Endothelial cell (in vitro differentiated cells): ENCODE measurements at regions not wholly inside any gene's neighbourhood (a gene's known extent, or its start where the extent isn't known, plus 50 kb on each side); places are given as distances from the start of the nearest gene placed in this dataset.

Experiments
- DNase-seq: peaks from one replicate; pipeline ENCODE4 v3.0.0; 2021; ENCODE audit warnings: low spot score
- H3K27ac Mint-ChIP-seq: one replicate; pipeline ENCODE4 v1.8.0; 2021; ENCODE audit warnings: mixed read lengths, inconsistent platforms; ENCODE audit not compliant: unreplicated experiment
- H3K27me3 Mint-ChIP-seq: one replicate; pipeline ENCODE4 v1.8.0; 2021; ENCODE audit warnings: mild to moderate bottlenecking, moderate library complexity, mixed read lengths, inconsistent platforms; ENCODE audit not compliant: unreplicated experiment
- H3K36me3 Mint-ChIP-seq: one replicate; pipeline ENCODE4 v1.8.0; 2021; ENCODE audit warnings: mild to moderate bottlenecking, low read depth, mixed read lengths, inconsistent platforms; ENCODE audit not compliant: unreplicated experiment
- H3K4me1 Mint-ChIP-seq: one replicate; pipeline ENCODE4 v1.8.0; 2021; ENCODE audit warnings: mild to moderate bottlenecking, mixed read lengths, inconsistent platforms; ENCODE audit not compliant: unreplicated experiment
- H3K4me3 Mint-ChIP-seq: one replicate; pipeline ENCODE4 v1.8.0; 2021; ENCODE audit warnings: mild to moderate bottlenecking, mixed read lengths, inconsistent platforms; ENCODE audit not compliant: unreplicated experiment
- H3K9me3 Mint-ChIP-seq: one replicate; pipeline ENCODE4 v1.8.0; 2021; ENCODE audit warnings: mixed read lengths, inconsistent platforms; ENCODE audit not compliant: unreplicated experiment
- CTCF ChIP-seq: fragments of 200-600 bp; sonication (generic); IDR thresholded peaks from one replicate; pipeline ENCODE4 v1.5.0; 2021; ENCODE audit warnings: antibody characterized with exemption; ENCODE audit not compliant: unreplicated experiment

GRCh38 chr2:83320053-83320452 is 1139.0 kb downstream of the SUCLG1 start:
- H3K27me3 Mint-ChIP-seq, result no peaks in the 10 kb centered on the region
- H3K9me3 Mint-ChIP-seq, result no peaks in the 10 kb centered on the region

GRCh38 chr2:83305758-83306378 is 1153.2 kb downstream of the SUCLG1 start:
- no peak overlapping the region for H3K4me3 Mint-ChIP-seq
- H3K9me3 Mint-ChIP-seq, result no peaks in the 10 kb centered on the region
- no peaks in the 10 kb centered on the region for H3K36me3 Mint-ChIP-seq
- no peak overlapping the region for H3K27ac Mint-ChIP-seq
- no peaks in the 10 kb centered on the region for H3K27me3 Mint-ChIP-seq
- H3K4me1 Mint-ChIP-seq, result no peaks in the 10 kb centered on the region
- no peak for TF ChIP-seq CTCF
- no peak for DNase-seq

More at GRCh38 chr2:83320053-83320452, 1139.0 kb downstream of the SUCLG1 start:
- DNase-seq, result no peak
- no peak for TF ChIP-seq CTCF
- H3K27ac Mint-ChIP-seq, result no peak overlapping the region
- no peaks in the 10 kb centered on the region for H3K4me1 Mint-ChIP-seq
- no peak overlapping the region for H3K4me3 Mint-ChIP-seq
- no peaks in the 10 kb centered on the region for H3K36me3 Mint-ChIP-seq

DNA sequence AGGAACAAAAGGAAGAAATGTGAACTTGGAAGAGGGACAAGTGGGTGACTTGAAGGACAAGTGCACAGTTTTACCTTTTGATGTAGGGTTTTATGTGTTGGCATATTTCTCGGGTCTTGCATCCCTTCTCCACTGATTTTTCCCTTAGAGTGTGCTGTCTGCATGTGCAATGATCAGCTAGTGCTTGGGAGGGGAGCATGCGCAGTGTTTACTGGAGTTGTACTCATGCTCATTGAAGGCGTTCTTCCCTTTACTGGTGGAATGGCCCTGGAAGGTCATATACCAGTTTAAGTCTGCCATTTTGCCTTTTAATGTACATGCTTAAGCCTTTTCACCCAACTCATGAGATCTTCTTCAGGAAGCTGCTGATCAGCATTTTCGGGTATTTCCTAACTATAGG is 1168.0 kb downstream of the SUCLG1 start:
- Mint-ChIP-seq H3K27ac (no peak overlapping the region), H3K9me3 (no peaks in the 10 kb centered on the region), H3K27me3 (no peaks in the 10 kb centered on the region), H3K4me3 (no peak overlapping the region), H3K4me1 (no peaks in the 10 kb centered on the region), H3K36me3 (no peaks in the 10 kb centered on the region)
- TF ChIP-seq CTCF, result no peak
- DNase-seq, result no peak

GRCh38 chr2:83282841-83283240 is 1176.2 kb downstream of the SUCLG1 start:
- Mint-ChIP-seq H3K9me3 (no peaks in the 10 kb centered on the region), H3K4me1 (no peaks in the 10 kb centered on the region), H3K27me3 (no peaks in the 10 kb centered on the region), H3K4me3 (no peak overlapping the region), H3K27ac (no peak overlapping the region), H3K36me3 (no peaks in the 10 kb centered on the region)
- DNase-seq, result no peak
- TF ChIP-seq CTCF, result no peak

DNA sequence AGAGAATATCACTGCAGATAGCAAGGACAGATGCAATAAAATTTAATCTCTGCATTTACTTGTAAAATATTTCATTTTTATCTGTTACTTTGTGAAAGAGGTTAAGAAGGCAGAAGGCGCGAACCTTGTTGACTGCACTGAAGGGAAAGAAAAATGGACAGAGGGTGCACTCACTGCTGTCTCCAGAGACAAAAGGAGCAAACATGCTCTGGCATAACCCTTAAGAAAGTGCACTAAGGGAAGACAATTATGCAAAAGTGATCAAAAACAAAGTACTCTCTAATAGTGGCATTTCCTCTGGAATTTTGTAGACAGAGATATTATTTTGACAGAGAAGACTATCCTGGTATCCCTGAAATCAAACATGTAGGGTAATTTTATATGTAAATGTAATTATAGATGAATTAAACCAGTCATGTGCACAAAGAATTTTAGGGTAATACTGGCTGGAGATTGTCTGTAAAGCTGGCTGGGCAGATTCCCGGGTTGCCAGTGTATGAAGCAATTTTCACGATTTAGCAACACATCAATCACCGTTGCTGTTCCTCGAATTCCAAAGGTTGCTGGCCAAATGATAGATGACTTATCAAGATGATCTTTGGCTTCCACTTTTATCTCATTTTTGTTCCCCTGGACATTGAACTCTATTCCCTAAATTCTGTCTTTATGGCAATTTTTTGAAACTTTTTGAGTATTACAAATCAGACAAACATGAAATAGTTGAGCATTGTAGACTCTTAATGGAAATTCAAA is 1176.9 kb downstream of the SUCLG1 start:
- Mint-ChIP-seq H3K27me3 (no peaks in the 10 kb centered on the region), H3K27ac (no peak overlapping the region), H3K4me3 (no peak overlapping the region), H3K4me1 (no peaks in the 10 kb centered on the region), H3K9me3 (no peaks in the 10 kb centered on the region), H3K36me3 (no peaks in the 10 kb centered on the region)
- TF ChIP-seq CTCF, result no peak
- no peak for DNase-seq
